BJ (cell line): ENCODE measurements at regions not wholly inside any gene's neighbourhood (a gene's known extent, or its start where the extent isn't known, plus 50 kb on each side); places are given as distances from the start of the nearest gene placed in this dataset.

Experiments
- CTCF ChIA-PET: fragments of 350-600 bp; formaldehyde crosslinking; extraction: SDS; loops from one replicate; lab custom pipeline; 2021; ENCODE audit warnings: antibody characterized with exemption, inconsistent platforms; lab: Yijun Ruan, JAX
- POLR2A ChIA-PET: fragments of 300-600 bp; sonication (Branson Sonifier 250); formaldehyde crosslinking; extraction: SDS; loops from one replicate; lab custom pipeline; 2021; ENCODE audit warnings: antibody characterized with exemption; lab: Charles Lee
- DNase-seq: peaks from one replicate; pipeline ENCODE4 v3.0.0-alpha.2; 2011; ENCODE audit warnings: low read depth
- H3K27me3 ChIP-seq: 2 replicates; pipeline ENCODE4 v1.6.0; 2011; ENCODE audit warnings: low read length; ENCODE audit not compliant: control insufficient read depth, insufficient read depth
- H3K36me3 ChIP-seq: 2 replicates; pipeline ENCODE4 v1.5.1; 2011; ENCODE audit warnings: low read length; ENCODE audit not compliant: control insufficient read depth, insufficient read depth
- H3K4me3 ChIP-seq: 2 replicates; pipeline ENCODE4 v1.5.1; 2011; ENCODE audit warnings: low read depth, mild to moderate bottlenecking, control low read depth, low read length
- CTCF ChIP-seq: IDR thresholded peaks from 2 replicates; pipeline ENCODE4 v1.5.1; 2011; ENCODE audit warnings: low read depth, mild to moderate bottlenecking, control low read depth, inconsistent platforms, low read length, moderate library complexity; ENCODE audit not compliant: insufficient read depth

GRCh38 chr6:56772737-56773184, 130.1 kb upstream of the DST start:
- CTCF ChIA-PET, result no interaction called here
- POLR2A ChIA-PET, result no interaction called here
- DNase-seq, result no peak
- Histone ChIP-seq H3K36me3 (no peaks in the 10 kb centered on the region), H3K27me3 (no peaks in the 10 kb centered on the region), H3K4me3 (no peak overlapping the region)
- TF ChIP-seq CTCF, result no peak

GRCh38 chr6:56771929-56772607, 129.4 kb upstream of the DST start:
- no peak for DNase-seq
- CTCF ChIA-PET, result no interaction called here
- TF ChIP-seq CTCF, result no peak
- no peaks in the 10 kb centered on the region for H3K36me3 ChIP-seq
- no peak overlapping the region for H3K4me3 ChIP-seq
- POLR2A ChIA-PET, result no interaction called here
- no peaks in the 10 kb centered on the region for H3K27me3 ChIP-seq

- no peak for DNase-seq
- CTCF ChIA-PET, result interaction anchor here (1.4 kb wide), 1 partner anchor 9 kb away, joined by 3 read pairs; no protein-coding TSS in a partner anchor
- POLR2A ChIA-PET, result no interaction called here
- TF ChIP-seq CTCF, result no peak
- H3K4me3 ChIP-seq, result no peak overlapping the region
- no peaks in the 10 kb centered on the region for H3K27me3 ChIP-seq
- H3K36me3 ChIP-seq, result no peaks in the 10 kb centered on the region
Measured at GRCh38 chr6:56771189-56771588, 128.5 kb upstream of the DST start.

- CTCF ChIA-PET, result interaction anchor here (1.4 kb wide), 1 partner anchor 8 kb away, joined by 3 read pairs; no protein-coding TSS in a partner anchor
- Histone ChIP-seq H3K27me3 (no peaks in the 10 kb centered on the region), H3K36me3 (no peaks in the 10 kb centered on the region), H3K4me3 (no peak overlapping the region)
- no peak for DNase-seq
- TF ChIP-seq CTCF, result no peak
- POLR2A ChIA-PET, result interaction anchor here (0.6 kb wide), 1 partner anchor 35 kb away, joined by 3 read pairs; no protein-coding TSS in a partner anchor
Measured at GRCh38 chr6:56770011-56770520, 127.4 kb upstream of the DST start.

GRCh38 chr6:56767892-56768531, 125.3 kb upstream of the DST start:
- Histone ChIP-seq H3K27me3 (no peaks in the 10 kb centered on the region), H3K36me3 (no peaks in the 10 kb centered on the region), H3K4me3 (no peak overlapping the region)
- ChIA-PET CTCF (interaction anchor here (0.8 to 1.9 kb wide), 4 partner anchors 11 to 148 kb away, joined by 3 to 5 read pairs (median 3); no protein-coding TSS in a partner anchor), POLR2A (no interaction called here)
- TF ChIP-seq CTCF, result 0 out of 2 replicates have a peak, but pooled peaks have one; percentile 4
- DNase-seq, result no peak
